ENCODE measurements at regions not wholly inside any gene's neighbourhood (a gene's known extent, or its start where the extent isn't known, plus 50 kb on each side); places are given as distances from the start of the nearest gene placed in this dataset.
"Not testable (repeated sequence)": the region's sequence is repeated elsewhere in the genome, so short reads cannot be mapped to it uniquely, and the experiment has no call there.

DNA sequence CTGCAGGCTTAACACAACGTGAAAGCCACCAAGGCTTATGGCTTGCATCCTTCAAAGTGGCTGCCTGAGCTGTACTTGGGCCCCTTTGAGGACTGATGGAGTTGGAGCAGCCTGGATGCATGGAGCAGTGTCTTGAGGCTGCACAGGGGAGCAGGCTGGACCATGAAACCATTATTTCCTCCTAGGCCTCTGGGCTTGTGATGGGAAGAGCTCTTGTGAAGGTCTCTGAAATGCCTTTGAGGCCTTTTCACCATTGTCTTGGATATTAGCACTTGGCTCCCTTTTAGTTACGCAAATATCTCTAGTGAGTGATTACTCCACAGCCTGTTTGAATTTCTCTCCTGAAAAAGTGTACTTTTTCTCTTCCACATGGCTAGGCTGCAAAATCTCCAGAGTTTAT lies 201.2 kb upstream of the NPY start:
- TF ChIP-seq, protein P1, sequence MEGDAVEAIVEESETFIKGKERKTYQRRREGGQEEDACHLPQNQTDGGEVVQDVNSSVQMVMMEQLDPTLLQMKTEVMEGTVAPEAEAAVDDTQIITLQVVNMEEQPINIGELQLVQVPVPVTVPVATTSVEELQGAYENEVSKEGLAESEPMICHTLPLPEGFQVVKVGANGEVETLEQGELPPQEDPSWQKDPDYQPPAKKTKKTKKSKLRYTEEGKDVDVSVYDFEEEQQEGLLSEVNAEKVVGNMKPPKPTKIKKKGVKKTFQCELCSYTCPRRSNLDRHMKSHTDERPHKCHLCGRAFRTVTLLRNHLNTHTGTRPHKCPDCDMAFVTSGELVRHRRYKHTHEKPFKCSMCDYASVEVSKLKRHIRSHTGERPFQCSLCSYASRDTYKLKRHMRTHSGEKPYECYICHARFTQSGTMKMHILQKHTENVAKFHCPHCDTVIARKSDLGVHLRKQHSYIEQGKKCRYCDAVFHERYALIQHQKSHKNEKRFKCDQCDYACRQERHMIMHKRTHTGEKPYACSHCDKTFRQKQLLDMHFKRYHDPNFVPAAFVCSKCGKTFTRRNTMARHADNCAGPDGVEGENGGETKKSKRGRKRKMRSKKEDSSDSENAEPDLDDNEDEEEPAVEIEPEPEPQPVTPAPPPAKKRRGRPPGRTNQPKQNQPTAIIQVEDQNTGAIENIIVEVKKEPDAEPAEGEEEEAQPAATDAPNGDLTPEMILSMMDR (IDR thresholded peaks at IDR 0.05; ENCODE audit: borderline replicate concordance, insufficient read depth, low read depth, low read length) = no peak
- H3K4me3 ChIP-seq (ENCODE audit: low read depth, low read length) = no peak overlapping the region

DNA sequence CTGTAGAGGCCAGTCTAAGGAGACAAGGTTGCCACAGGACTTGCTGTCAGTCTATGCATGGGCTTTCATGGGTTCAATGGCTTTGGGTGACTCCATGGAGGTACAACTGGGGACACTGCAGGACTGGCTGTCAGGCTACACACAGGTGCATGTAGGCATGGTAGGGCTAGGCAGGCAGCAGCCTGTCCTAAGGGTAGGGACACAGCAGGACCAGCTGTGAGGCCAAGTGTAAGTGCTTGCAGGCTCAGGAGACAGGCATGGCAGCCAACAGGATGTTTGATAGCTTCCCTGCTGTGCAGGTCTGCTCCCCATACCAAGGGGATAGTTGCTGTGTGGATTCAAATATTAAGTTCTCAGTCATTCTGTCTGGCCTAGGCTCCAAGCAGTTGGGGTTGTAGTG lies 181.0 kb upstream of the NPY start:
- H3K4me3 ChIP-seq (ENCODE audit: low read depth, low read length) = no peak overlapping the region
- TF ChIP-seq, protein P1 (IDR thresholded peaks at IDR 0.05; ENCODE audit: borderline replicate concordance, insufficient read depth, low read depth, low read length) = no peak

DNA sequence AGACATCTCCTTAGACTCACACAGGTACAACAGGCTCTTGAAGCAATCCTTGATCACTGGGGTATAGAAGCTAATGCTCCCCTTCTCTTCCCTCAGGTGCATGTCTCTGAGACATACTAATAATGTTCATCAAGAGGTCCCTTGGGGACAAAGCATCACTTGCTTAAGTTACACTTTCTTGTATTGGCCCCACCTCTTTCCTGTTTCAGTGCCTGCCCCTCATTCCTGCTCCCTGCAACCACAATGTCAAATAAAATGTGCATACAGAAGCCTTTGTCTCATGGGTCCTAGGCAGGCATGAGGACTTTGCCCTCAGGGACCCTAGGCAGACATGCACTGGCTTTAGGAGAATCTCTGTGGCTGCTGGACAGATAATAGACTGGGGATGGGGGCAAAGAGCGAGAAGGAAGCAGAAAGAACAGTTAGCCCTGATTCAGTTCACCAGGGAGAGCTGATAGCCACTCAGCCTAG lies 175.0 kb upstream of the NPY start:
- TF ChIP-seq, protein P1 (IDR thresholded peaks at IDR 0.05; ENCODE audit: borderline replicate concordance, insufficient read depth, low read depth, low read length) = no peak
- no peak overlapping the region for H3K4me3 ChIP-seq (ENCODE audit: low read depth, low read length)

- TF ChIP-seq, protein P1 (IDR thresholded peaks at IDR 0.05; ENCODE audit: borderline replicate concordance, insufficient read depth, low read depth, low read length) = no peak
These were observed 173.9 kb upstream of the NPY start for GRCh38 chr7:24110056-24110455.

GRCh38 chr7:24113506-24113905 lies 170.5 kb upstream of the NPY start:
- H3K4me3 ChIP-seq (ENCODE audit: low read depth, low read length) = no peak overlapping the region
- TF ChIP-seq, protein P1 (IDR thresholded peaks at IDR 0.05; ENCODE audit: borderline replicate concordance, insufficient read depth, low read depth, low read length) = no peak

More at GRCh38 chr7:24110056-24110455, 173.9 kb upstream of the NPY start:
- no peak overlapping the region for H3K4me3 ChIP-seq (ENCODE audit: low read depth, low read length)

DNA sequence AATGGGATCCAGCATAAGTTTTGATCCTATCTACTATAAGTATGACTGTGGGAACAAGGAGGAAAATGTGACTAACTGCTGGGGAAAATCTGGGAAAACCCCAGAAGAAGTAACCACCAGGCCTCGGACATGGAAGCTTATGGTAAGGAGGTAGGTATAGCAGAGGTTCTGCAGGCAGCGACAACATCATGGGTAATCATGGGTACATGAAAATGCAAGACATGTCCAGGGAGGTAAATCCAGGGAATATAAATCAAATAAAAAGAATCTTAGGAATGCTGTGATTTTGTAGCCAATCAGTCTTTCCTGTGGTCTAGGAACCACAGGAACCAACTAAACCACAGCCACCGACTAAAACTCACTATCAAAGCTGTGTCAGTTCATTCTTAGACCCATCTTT lies 168.3 kb upstream of the NPY start:
- TF ChIP-seq, protein P1 (IDR thresholded peaks at IDR 0.05; ENCODE audit: borderline replicate concordance, insufficient read depth, low read depth, low read length) = no peak

DNA sequence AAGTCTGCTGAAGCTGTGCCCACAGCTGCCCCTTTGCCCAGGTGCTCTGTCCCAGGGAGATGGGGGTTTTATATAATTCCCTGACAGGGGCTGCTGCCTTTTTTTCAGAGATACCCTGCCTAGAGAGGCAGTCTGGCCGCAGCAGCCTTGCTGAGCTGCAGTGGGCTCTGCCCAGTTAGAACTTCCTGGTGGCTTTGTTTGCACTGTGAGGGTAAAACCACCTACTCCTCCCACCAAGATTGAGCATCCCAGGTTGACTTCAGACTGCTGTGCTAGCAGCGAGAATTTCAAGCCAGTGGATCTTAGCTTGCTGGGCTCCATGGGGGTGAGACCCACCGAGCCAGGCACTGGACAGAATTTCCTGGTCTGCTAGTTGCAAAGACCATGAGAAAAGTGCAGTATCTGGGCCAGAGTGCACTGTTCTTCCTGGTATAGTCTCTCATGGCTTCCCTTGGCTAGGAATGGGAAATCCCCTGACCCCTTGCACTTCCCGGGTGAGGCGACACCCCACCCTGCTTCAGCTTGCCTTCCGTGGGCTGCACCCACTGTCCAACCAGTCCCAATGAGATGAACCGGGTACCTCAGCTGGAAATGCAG lies 166.0 kb upstream of the NPY start:
- H3K4me3 ChIP-seq (ENCODE audit: low read depth, low read length) = not testable (repeated sequence)

More for the DNA sequence above, 168.3 kb upstream of the NPY start:
- H3K4me3 ChIP-seq (ENCODE audit: low read depth, low read length) = no peak overlapping the region
